ENCODE measurements at regions not wholly inside any gene's neighbourhood (a gene's known extent, or its start where the extent isn't known, plus 50 kb on each side); places are given as distances from the start of the nearest gene placed in this dataset.

GRCh38 chr5:155455791-155456514 is 442.4 kb downstream of the KIF4B start:
- TF ChIP-seq CTCF (IDR thresholded peaks at IDR 0.05) (no peak), REST (IDR thresholded peaks at IDR 0.05; ENCODE audit: insufficient read depth in 1 of 2, low read depth in 2 of 2, low read length in 1 of 2) (no peak)
